ENCODE measurements at regions not wholly inside any gene's neighbourhood (a gene's known extent, or its start where the extent isn't known, plus 50 kb on each side); places are given as distances from the start of the nearest gene placed in this dataset.
A peak's percentile ranks its signal among the peaks of the same experiment; 100 is the strongest.

GRCh38 chr11:116166573-116167465 is 606.0 kb downstream of the BUD13 start:
- no peak for DNase-seq
- H3K4me3 ChIP-seq (ENCODE audit: low read length) = no peak overlapping the region
- no peaks in the 10 kb centered on the region for H3K36me3 ChIP-seq (ENCODE audit: control insufficient read depth, insufficient read depth, low read length)
- peaks cover 15% of the 10 kb centered on the region for H3K27me3 ChIP-seq (ENCODE audit: control insufficient read depth, insufficient read depth, low read length)
- 87% methylated on average over 3 of the region's 9 CpGs for WGBS (ENCODE audit: insufficient coverage)
- no peaks in the 10 kb centered on the region for H3K4me1 ChIP-seq (ENCODE audit: control insufficient read depth, insufficient read depth, low read length)
- H3K27ac ChIP-seq (ENCODE audit: low read length) = no peak overlapping the region
- no peaks in the 10 kb centered on the region for H3K9me3 ChIP-seq (replicated peaks; ENCODE audit: control insufficient read depth, low read depth, low read length)

GRCh38 chr11:116164843-116165242 is 607.9 kb downstream of the BUD13 start:
- H3K27me3 ChIP-seq (ENCODE audit: control insufficient read depth, insufficient read depth, low read length) = peaks cover 15% of the 10 kb centered on the region
- no peaks in the 10 kb centered on the region for H3K36me3 ChIP-seq (ENCODE audit: control insufficient read depth, insufficient read depth, low read length)
- H3K27ac ChIP-seq (ENCODE audit: low read length) = no peak overlapping the region
- 100% methylated on average over 2 of the region's 5 CpGs for WGBS (ENCODE audit: insufficient coverage)
- DNase-seq = no peak
- no peak overlapping the region for H3K4me3 ChIP-seq (ENCODE audit: low read length)
- H3K9me3 ChIP-seq (replicated peaks; ENCODE audit: control insufficient read depth, low read depth, low read length) = no peaks in the 10 kb centered on the region
- H3K4me1 ChIP-seq (ENCODE audit: control insufficient read depth, insufficient read depth, low read length) = no peaks in the 10 kb centered on the region

GRCh38 chr11:116162886-116163230 is 609.9 kb downstream of the BUD13 start:
- peak overlapping the region; percentile 25 for H3K27ac ChIP-seq (ENCODE audit: low read length)
- peaks cover 15% of the 10 kb centered on the region for H3K27me3 ChIP-seq (ENCODE audit: control insufficient read depth, insufficient read depth, low read length)
- no CpG with 5 or more reads among the region's 11 CpGs for WGBS (ENCODE audit: insufficient coverage)
- H3K4me1 ChIP-seq (ENCODE audit: control insufficient read depth, insufficient read depth, low read length) = no peaks in the 10 kb centered on the region
- peak; percentile 55 for DNase-seq
- no peak overlapping the region for H3K4me3 ChIP-seq (ENCODE audit: low read length)
- H3K9me3 ChIP-seq (replicated peaks; ENCODE audit: control insufficient read depth, low read depth, low read length) = no peaks in the 10 kb centered on the region
- no peaks in the 10 kb centered on the region for H3K36me3 ChIP-seq (ENCODE audit: control insufficient read depth, insufficient read depth, low read length)

- no peaks in the 10 kb centered on the region for H3K36me3 ChIP-seq (ENCODE audit: control insufficient read depth, insufficient read depth, low read length)
- peaks cover 15% of the 10 kb centered on the region for H3K27me3 ChIP-seq (ENCODE audit: control insufficient read depth, insufficient read depth, low read length)
- no peaks in the 10 kb centered on the region for H3K4me1 ChIP-seq (ENCODE audit: control insufficient read depth, insufficient read depth, low read length)
- 86% methylated on average over 1 of the region's 20 CpGs for WGBS (ENCODE audit: insufficient coverage)
- DNase-seq = no peak
- H3K9me3 ChIP-seq (replicated peaks; ENCODE audit: control insufficient read depth, low read depth, low read length) = no peaks in the 10 kb centered on the region
- H3K27ac ChIP-seq (ENCODE audit: low read length) = no peak overlapping the region
- no peak overlapping the region for H3K4me3 ChIP-seq (ENCODE audit: low read length)
These were observed 610.5 kb downstream of the BUD13 start for GRCh38 chr11:116162086-116162885.

- no peaks in the 10 kb centered on the region for H3K36me3 ChIP-seq (ENCODE audit: control insufficient read depth, insufficient read depth, low read length)
- peaks cover 2% of the 10 kb centered on the region for H3K27me3 ChIP-seq (ENCODE audit: control insufficient read depth, insufficient read depth, low read length)
- no peak overlapping the region for H3K27ac ChIP-seq (ENCODE audit: low read length)
- DNase-seq = no peak
- no peak overlapping the region for H3K4me3 ChIP-seq (ENCODE audit: low read length)
- H3K4me1 ChIP-seq (ENCODE audit: control insufficient read depth, insufficient read depth, low read length) = no peaks in the 10 kb centered on the region
- WGBS (ENCODE audit: insufficient coverage) = no CpG with 5 or more reads among the region's 2 CpGs
- peaks cover 5% of the 10 kb centered on the region for H3K9me3 ChIP-seq (replicated peaks; ENCODE audit: control insufficient read depth, low read depth, low read length)
These were observed 624.1 kb downstream of the BUD13 start for GRCh38 chr11:116148645-116149044.

GRCh38 chr11:116148056-116148455 is 624.7 kb downstream of the BUD13 start:
- H3K4me1 ChIP-seq (ENCODE audit: control insufficient read depth, insufficient read depth, low read length) = no peaks in the 10 kb centered on the region
- H3K27me3 ChIP-seq (ENCODE audit: control insufficient read depth, insufficient read depth, low read length) = peaks cover 2% of the 10 kb centered on the region
- H3K9me3 ChIP-seq (replicated peaks; ENCODE audit: control insufficient read depth, low read depth, low read length) = peaks cover 5% of the 10 kb centered on the region

GRCh38 chr11:116145187-116145865 is 627.5 kb downstream of the BUD13 start:
- DNase-seq = no peak
- Histone ChIP-seq H3K4me1 (ENCODE audit: control insufficient read depth, insufficient read depth, low read length) (no peaks in the 10 kb centered on the region), H3K27me3 (ENCODE audit: control insufficient read depth, insufficient read depth, low read length) (peaks cover 2% of the 10 kb centered on the region), H3K9me3 (replicated peaks; ENCODE audit: control insufficient read depth, low read depth, low read length) (peaks cover 5% of the 10 kb centered on the region), H3K27ac (ENCODE audit: low read length) (no peak overlapping the region), H3K4me3 (ENCODE audit: low read length) (no peak overlapping the region), H3K36me3 (ENCODE audit: control insufficient read depth, insufficient read depth, low read length) (no peaks in the 10 kb centered on the region)
- WGBS (ENCODE audit: insufficient coverage) = 60% methylated on average over 1 of the region's 14 CpGs

More at GRCh38 chr11:116148056-116148455, 624.7 kb downstream of the BUD13 start:
- 17% methylated on average over 2 of the region's 10 CpGs for WGBS (ENCODE audit: insufficient coverage)
- no peak overlapping the region for H3K4me3 ChIP-seq (ENCODE audit: low read length)
- no peaks in the 10 kb centered on the region for H3K36me3 ChIP-seq (ENCODE audit: control insufficient read depth, insufficient read depth, low read length)
- no peak overlapping the region for H3K27ac ChIP-seq (ENCODE audit: low read length)
- DNase-seq = no peak

- Histone ChIP-seq H3K4me1 (ENCODE audit: control insufficient read depth, insufficient read depth, low read length) (no peaks in the 10 kb centered on the region), H3K36me3 (ENCODE audit: control insufficient read depth, insufficient read depth, low read length) (no peaks in the 10 kb centered on the region), H3K27ac (ENCODE audit: low read length) (no peak overlapping the region), H3K9me3 (replicated peaks; ENCODE audit: control insufficient read depth, low read depth, low read length) (peaks cover 5% of the 10 kb centered on the region), H3K27me3 (ENCODE audit: control insufficient read depth, insufficient read depth, low read length) (peaks cover 4% of the 10 kb centered on the region), H3K4me3 (ENCODE audit: low read length) (no peak overlapping the region)
- 82% methylated on average over 17 of the region's 17 CpGs for WGBS (ENCODE audit: insufficient coverage)
- no peak for DNase-seq
These were observed 628.3 kb downstream of the BUD13 start for GRCh38 chr11:116144387-116144958.

GRCh38 chr11:116138280-116138679 is 634.1 kb upstream of the CADM1 start:
- WGBS (ENCODE audit: insufficient coverage) = 85% methylated on average over 5 of the region's 6 CpGs

More at GRCh38 chr11:116138280-116138679, 634.1 kb upstream of the CADM1 start:
- H3K27me3 ChIP-seq (ENCODE audit: control insufficient read depth, insufficient read depth, low read length) = peaks cover 3% of the 10 kb centered on the region
- H3K36me3 ChIP-seq (ENCODE audit: control insufficient read depth, insufficient read depth, low read length) = no peaks in the 10 kb centered on the region
- H3K4me1 ChIP-seq (ENCODE audit: control insufficient read depth, insufficient read depth, low read length) = no peaks in the 10 kb centered on the region
- H3K9me3 ChIP-seq (replicated peaks; ENCODE audit: control insufficient read depth, low read depth, low read length) = no peaks in the 10 kb centered on the region
- H3K27ac ChIP-seq (ENCODE audit: low read length) = no peak overlapping the region
- DNase-seq = no peak
- H3K4me3 ChIP-seq (ENCODE audit: low read length) = no peak overlapping the region

Data from muscle of leg (tissue), 3 donors.